PC-3 (cell line): ENCODE measurements at regions not wholly inside any gene's neighbourhood (a gene's known extent, or its start where the extent isn't known, plus 50 kb on each side); places are given as distances from the start of the nearest gene placed in this dataset.
A peak's percentile ranks its signal among the peaks of the same experiment; 100 is the strongest.

Experiments
- ATAC-seq: fragments of 200-7000 bp; cut with Tn5 transposase; 2 replicates; pipeline ENCODE4 v1.9.1; 2020; ENCODE audit warnings: mild to moderate bottlenecking, moderate library complexity
- BruUV-seq: library from RNA; stranded (reverse); fragments of 400-500 nt; replicated peaks from 2 replicates; lab custom pipeline; 2021; lab: Mats Ljungman, UMichigan
- CTCF ChIA-PET: fragments of 300-600 bp; sonication (Branson Sonifier 250); formaldehyde crosslinking; loops from one replicate; lab custom pipeline; 2022; ENCODE audit warnings: antibody characterized with exemption; lab: Charles Lee
- POLR2A ChIA-PET: fragments of 300-600 bp; sonication (Branson Sonifier 250); formaldehyde crosslinking; loops from one replicate; lab custom pipeline; 2022; ENCODE audit warnings: antibody characterized with exemption; ENCODE audit not compliant: unreplicated experiment; lab: Charles Lee
- DNase-seq: peaks from one replicate; pipeline ENCODE4 v3.0.0-alpha.2; 2015
- H2AFZ ChIP-seq: fragments of 300-600 bp; sonication (generic); 2 replicates; pipeline ENCODE4 v1.6.0; 2016; ENCODE audit warnings: antibody characterized with exemption, low read length
- H3F3A ChIP-seq: fragments of 300-600 bp; sonication (generic); one replicate; pipeline ENCODE4 v1.6.0; 2017; ENCODE audit warnings: antibody characterized with exemption, low read length, control low read depth, mild to moderate bottlenecking; ENCODE audit not compliant: unreplicated experiment
- H3K27ac ChIP-seq: fragments of 300-600 bp; sonication (generic); 2 replicates; pipeline ENCODE4 v1.5.1; 2016; ENCODE audit warnings: mild to moderate bottlenecking, low read length
- H3K27me3 ChIP-seq: fragments of 300-600 bp; sonication (generic); 2 replicates; pipeline ENCODE4 v1.6.1; 2016; ENCODE audit warnings: low read length, mixed read lengths
- H3K36me3 ChIP-seq: fragments of 300-600 bp; sonication (generic); 2 replicates; pipeline ENCODE4 v1.6.1; 2016; ENCODE audit warnings: low read depth, mixed run types, low read length, mixed read lengths
- H3K4me1 ChIP-seq: fragments of 300-600 bp; sonication (generic); 2 replicates; pipeline ENCODE4 v1.5.1; 2016; ENCODE audit warnings: low read length; ENCODE audit not compliant: insufficient read depth
- H3K4me2 ChIP-seq: fragments of 300-600 bp; sonication (generic); 2 replicates; pipeline ENCODE4 v1.6.0; 2016; ENCODE audit warnings: low read length
- H3K4me3 ChIP-seq: fragments of 300-600 bp; sonication (generic); 2 replicates; pipeline ENCODE4 v1.5.1; 2016; ENCODE audit warnings: mild to moderate bottlenecking, low read length, mixed read lengths
- H3K79me2 ChIP-seq: fragments of 300-600 bp; sonication (generic); 2 replicates; pipeline ENCODE4 v1.6.1; 2017; ENCODE audit warnings: low read length, mixed read lengths
- H3K9ac ChIP-seq: fragments of 300-600 bp; sonication (generic); 2 replicates; pipeline ENCODE4 v1.6.0; 2016; ENCODE audit warnings: mild to moderate bottlenecking, low read length
- H3K9me2 ChIP-seq: fragments of 300-600 bp; sonication (generic); replicated peaks from 2 replicates; pipeline ENCODE4 v1.6.1; 2016; ENCODE audit warnings: mixed run types, low read length, mixed read lengths
- H3K9me3 ChIP-seq: fragments of 300-600 bp; sonication (generic); 2 replicates; pipeline ENCODE4 v1.6.1; 2016; ENCODE audit warnings: low read length, mixed read lengths
- H4K20me1 ChIP-seq: fragments of 300-600 bp; sonication (generic); 2 replicates; pipeline ENCODE4 v1.6.1; 2016; ENCODE audit warnings: low read length, mixed read lengths
- CTCF ChIP-seq: fragments of 300-600 bp; sonication (generic); conservative IDR thresholded peaks from 2 replicates; pipeline ENCODE4 v1.5.1; 2017; ENCODE audit warnings: antibody characterized with exemption, low read depth, mild to moderate bottlenecking, low read length
- EZH2 ChIP-seq: fragments of 300-600 bp; sonication (generic); IDR thresholded peaks from one replicate; pipeline ENCODE4 v1.6.1; 2017; ENCODE audit warnings: antibody characterized with exemption, mild to moderate bottlenecking, low read length; ENCODE audit not compliant: unreplicated experiment
- EZH2phosphoT487 ChIP-seq: fragments of 300-600 bp; sonication (generic); IDR thresholded peaks from 2 replicates; pipeline ENCODE4 v1.6.1; 2018; ENCODE audit warnings: mild to moderate bottlenecking, antibody characterized with exemption, low read length, borderline replicate concordance
- intact Hi-C: fragments of 100-400 bp; cut with micrococcal nuclease; formaldehyde crosslinking; loops from 2 replicates; pipeline ENCODE4 v1.9.0; 2023

GRCh38 chr4:167775375-167775774 lies 317.0 kb upstream of the ANXA10 start:
- H3K9me3 ChIP-seq = no peaks in the 10 kb centered on the region
- no peaks in the 10 kb centered on the region for H3F3A ChIP-seq
- CTCF ChIA-PET = no interaction called here
- H3K4me1 ChIP-seq = peaks cover 15% of the 10 kb centered on the region; the same call in 1 of the 2 replicates
- no peak overlapping the region for H3K4me2 ChIP-seq
- no peak for TF ChIP-seq EZH2
- TF ChIP-seq EZH2phosphoT487 = no peak
- TF ChIP-seq CTCF = no peak
- H2AFZ ChIP-seq = no peak overlapping the region
- intact Hi-C loops = loop anchor here (10.0 kb wide), 1 partner anchor 141 kb away; no protein-coding TSS in a partner anchor
- POLR2A ChIA-PET = no interaction called here
- no peak overlapping the region for H3K4me3 ChIP-seq
- peak; percentile 66 for ATAC-seq
- no peak overlapping the region for H3K27ac ChIP-seq
- H3K79me2 ChIP-seq = no peaks in the 10 kb centered on the region
- H3K36me3 ChIP-seq = no peaks in the 10 kb centered on the region
- no peak overlapping the region for H3K9ac ChIP-seq
- no TSS peak for BruUV-seq
- DNase-seq = peak; percentile 62
- no peaks in the 10 kb centered on the region for H3K27me3 ChIP-seq
- H4K20me1 ChIP-seq = no peaks in the 10 kb centered on the region
- H3K9me2 ChIP-seq = no peaks in the 10 kb centered on the region

GRCh38 chr4:167779280-167779679 lies 313.1 kb upstream of the ANXA10 start:
- no peaks in the 10 kb centered on the region for H3K9me3 ChIP-seq
- ATAC-seq (no peak), DNase-seq (no peak)
- no peaks in the 10 kb centered on the region for H4K20me1 ChIP-seq
- no TSS peak for BruUV-seq
- no peak overlapping the region for H2AFZ ChIP-seq
- no peaks in the 10 kb centered on the region for H3K9me2 ChIP-seq
- peaks cover 11% of the 10 kb centered on the region; the same call in 1 of the 2 replicates for H3K4me1 ChIP-seq
- peak overlapping the region; percentile 80; the same call in 1 of the 2 replicates for H3K4me2 ChIP-seq
- CTCF ChIA-PET = no interaction called here
- H3F3A ChIP-seq = no peaks in the 10 kb centered on the region
- H3K9ac ChIP-seq = no peak overlapping the region
- H3K36me3 ChIP-seq = no peaks in the 10 kb centered on the region
- no peaks in the 10 kb centered on the region for H3K79me2 ChIP-seq
- intact Hi-C loops = loop anchor here (10.0 kb wide), 1 partner anchor 144 kb away; no protein-coding TSS in a partner anchor
- H3K27me3 ChIP-seq = no peaks in the 10 kb centered on the region
- no peak overlapping the region for H3K27ac ChIP-seq
- no peak overlapping the region; the same call in 1 of the 2 replicates for H3K4me3 ChIP-seq
- POLR2A ChIA-PET = no interaction called here
- no peak for TF ChIP-seq EZH2phosphoT487
- peak; percentile 19; the same call in 1 of the 2 replicates for TF ChIP-seq CTCF
- no peak for TF ChIP-seq EZH2

GRCh38 chr4:167779864-167780263 lies 312.5 kb upstream of the ANXA10 start:
- POLR2A ChIA-PET = no interaction called here
- Histone ChIP-seq H3K79me2 (no peaks in the 10 kb centered on the region), H3K4me2 (peak overlapping the region; percentile 80), H3K27ac (no peak overlapping the region), H3K4me1 (peaks cover 9% of the 10 kb centered on the region; the same call in 1 of the 2 replicates), H3K27me3 (no peaks in the 10 kb centered on the region), H4K20me1 (no peaks in the 10 kb centered on the region), H3K36me3 (no peaks in the 10 kb centered on the region), H3F3A (no peaks in the 10 kb centered on the region), H3K4me3 (peak overlapping the region; percentile 63), H3K9me2 (no peaks in the 10 kb centered on the region), H2AFZ (peak overlapping the region; percentile 83), H3K9ac (no peak overlapping the region), H3K9me3 (no peaks in the 10 kb centered on the region)
- intact Hi-C loops = loop anchor here (10.0 kb wide), 1 partner anchor 145 kb away; no protein-coding TSS in a partner anchor
- BruUV-seq = no TSS peak
- ATAC-seq (no peak), DNase-seq (no peak)
- TF ChIP-seq CTCF = no peak
- TF ChIP-seq EZH2 = no peak
- TF ChIP-seq EZH2phosphoT487 = no peak
- CTCF ChIA-PET = no interaction called here
